CD4-positive, alpha-beta memory T cell (primary cell): ENCODE measurements at regions not wholly inside any gene's neighbourhood (a gene's known extent, or its start where the extent isn't known, plus 50 kb on each side); places are given as distances from the start of the nearest gene placed in this dataset.

Source experiments
- CTCF ChIA-PET: fragments of 350-600 bp; sonication (Branson Sonifier 250); formaldehyde crosslinking; loops from one replicate; lab custom pipeline; 2021; ENCODE audit warnings: inconsistent platforms; ENCODE audit not compliant: partially characterized antibody; lab: Charles Lee
- POLR2A ChIA-PET: fragments of 350-600 bp; sonication (Branson Sonifier 250); formaldehyde crosslinking; loops from one replicate; lab custom pipeline; 2021; ENCODE audit not compliant: partially characterized antibody; lab: Charles Lee
- DNase-seq, 5 donors: peaks; one replicate each; pipeline versions ENCODE4 v3.0.0 to v3.0.0-alpha.2; 2020 to 2022; ENCODE audit warnings: mixed read lengths in 1 of 5
- H3K27ac ChIP-seq: one replicate; pipeline ENCODE4 v1.7.0; 2013; ENCODE audit warnings: low read depth, low read length
- H3K27me3 ChIP-seq: 2 replicates; pipeline ENCODE4 v1.7.0; 2013; ENCODE audit warnings: mild to moderate bottlenecking, low read length, moderate library complexity; ENCODE audit not compliant: insufficient read depth
- H3K36me3 ChIP-seq: 2 replicates; pipeline ENCODE4 v1.7.0; 2013; ENCODE audit warnings: mild to moderate bottlenecking, low read length, moderate library complexity; ENCODE audit not compliant: insufficient read depth
- H3K4me1 ChIP-seq: 2 replicates; pipeline ENCODE4 v1.7.0; 2013; ENCODE audit warnings: mild to moderate bottlenecking, low read length, moderate library complexity; ENCODE audit not compliant: insufficient read depth
- H3K4me3 ChIP-seq, 2 donors: one replicate each; pipeline ENCODE4 v1.7.0; 2013; ENCODE audit warnings: low read length in 2 of 2, mild to moderate bottlenecking in 1 of 2
- H3K9me3 ChIP-seq, 2 donors: one replicate each; pipeline ENCODE4 v1.7.0; 2013; ENCODE audit warnings: low read length in 2 of 2, control low read depth in 1 of 2; ENCODE audit not compliant: control insufficient read depth in 1 of 2
- H3K27ac Mint-ChIP-seq, 7 donors: one replicate each; pipeline ENCODE4 v1.8.0; 2020 to 2021; ENCODE audit warnings: mixed read lengths in 7 of 7, mild to moderate bottlenecking in 6 of 7, inconsistent platforms in 3 of 7, moderate library complexity in 3 of 7
- H3K27me3 Mint-ChIP-seq, 2 donors: one replicate each; pipeline ENCODE4 v1.8.0; 2020 to 2021; ENCODE audit warnings: mixed read lengths in 2 of 2
- H3K36me3 Mint-ChIP-seq, 2 donors: one replicate each; pipeline ENCODE4 v1.8.0; 2020 to 2021; ENCODE audit warnings: mixed read lengths in 2 of 2, inconsistent platforms in 1 of 2, mild to moderate bottlenecking in 1 of 2
- H3K4me1 Mint-ChIP-seq, 4 donors: one replicate each; pipeline ENCODE4 v1.8.0; 2020 to 2021; ENCODE audit warnings: mixed read lengths in 4 of 4, mild to moderate bottlenecking in 1 of 4
- H3K4me3 Mint-ChIP-seq, 8 donors: one replicate each; pipeline ENCODE4 v1.8.0; 2020 to 2021; ENCODE audit warnings: mixed read lengths in 8 of 8, mild to moderate bottlenecking in 7 of 8, moderate library complexity in 6 of 8, inconsistent platforms in 3 of 8
- H3K9me3 Mint-ChIP-seq, 8 donors: one replicate each; pipeline ENCODE4 v1.8.0; 2020 to 2021; ENCODE audit warnings: mixed read lengths in 8 of 8, mild to moderate bottlenecking in 5 of 8, inconsistent platforms in 3 of 8, moderate library complexity in 1 of 8
- intact Hi-C: fragments of 100-400 bp; cut with micrococcal nuclease; formaldehyde crosslinking; loops from one replicate; pipeline ENCODE4 v1.15.1; 2023

- ChIA-PET POLR2A (interaction anchor here (0.6 kb wide), 1 partner anchor 638 kb away, joined by 3 read pairs; no protein-coding TSS in a partner anchor), CTCF (no interaction called here)
- H3K36me3 Mint-ChIP-seq, result no peaks in the 10 kb centered on the region
- no peak overlapping the region for H3K27ac ChIP-seq
- H3K4me3 Mint-ChIP-seq, result no peak overlapping the region
- H3K9me3 ChIP-seq, result no peaks in the 10 kb centered on the region
- intact Hi-C loops, result no loop called here
- H3K27me3 Mint-ChIP-seq, result peaks cover 2 to 5% of the 10 kb centered on the region in 2 donors
- H3K27ac Mint-ChIP-seq, result no peak overlapping the region
- no peaks in the 10 kb centered on the region for H3K4me1 ChIP-seq
- H3K36me3 ChIP-seq, result no peaks in the 10 kb centered on the region
- H3K27me3 ChIP-seq, result no peaks in the 10 kb centered on the region
- no peak for DNase-seq
- H3K4me1 Mint-ChIP-seq, result no peaks in the 10 kb centered on the region
- H3K4me3 ChIP-seq, result no peak overlapping the region
- peaks cover 0 to 6% (median 1%) of the 10 kb centered on the region in 8 donors for H3K9me3 Mint-ChIP-seq
Observed at GRCh38 chr5:116663081-116663480, 88.5 kb upstream of the SEMA6A start.

DNA sequence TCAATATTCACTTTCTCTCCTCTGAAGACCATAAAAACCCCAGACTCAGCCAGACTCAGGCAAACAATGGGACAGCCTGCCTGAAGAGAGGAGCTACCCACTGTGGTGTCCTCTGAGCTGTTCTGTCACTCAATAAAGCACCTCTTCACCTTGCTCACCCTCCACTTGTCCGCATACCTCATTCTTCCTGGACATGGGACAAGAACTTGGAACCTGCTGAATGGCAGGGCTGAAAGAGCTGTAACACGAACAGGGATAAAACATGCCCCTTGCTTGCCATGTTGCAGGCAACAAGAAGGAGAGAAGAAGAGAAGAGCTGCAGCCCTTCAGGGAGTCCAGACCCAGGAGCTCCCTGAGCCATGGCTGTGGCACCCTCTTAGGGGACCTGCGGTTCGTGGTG is 86.8 kb upstream of the SEMA6A start:
- H3K27ac ChIP-seq, result no peak overlapping the region
- DNase-seq, result no peak
- Mint-ChIP-seq H3K9me3 (peaks cover 0 to 6% (median 1%) of the 10 kb centered on the region in 8 donors), H3K27me3 (peaks cover 2 to 4% of the 10 kb centered on the region in 2 donors), H3K4me1 (no peaks in the 10 kb centered on the region), H3K27ac (no peak overlapping the region), H3K4me3 (no peak overlapping the region), H3K36me3 (no peaks in the 10 kb centered on the region)
- H3K36me3 ChIP-seq, result no peaks in the 10 kb centered on the region
- no peaks in the 10 kb centered on the region for H3K27me3 ChIP-seq
- intact Hi-C loops, result no loop called here
- ChIA-PET CTCF (no interaction called here), POLR2A (no interaction called here)
- H3K4me3 ChIP-seq, result no peak overlapping the region
- H3K4me1 ChIP-seq, result no peaks in the 10 kb centered on the region
- no peaks in the 10 kb centered on the region for H3K9me3 ChIP-seq

DNA sequence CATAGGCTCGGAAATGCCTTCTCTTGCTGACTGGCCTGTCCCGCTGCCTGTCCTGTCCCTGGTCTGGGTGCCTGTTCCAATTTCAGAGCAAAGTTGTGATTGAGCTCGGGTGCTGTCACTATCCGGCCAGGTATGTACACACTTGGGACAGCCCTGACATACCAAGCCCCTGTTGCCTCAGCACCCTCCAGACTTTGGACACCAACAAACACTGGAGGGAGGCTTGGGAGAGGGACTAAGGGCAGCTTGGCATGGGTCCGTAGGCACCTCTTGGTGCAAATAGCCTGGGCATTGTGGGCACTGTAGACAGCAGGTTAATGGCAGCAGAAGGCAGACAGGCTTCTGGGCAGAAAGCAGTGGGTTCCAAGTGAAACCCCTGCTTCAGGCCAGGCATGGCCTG is 86.3 kb upstream of the SEMA6A start:
- H3K27me3 ChIP-seq, result no peaks in the 10 kb centered on the region
- no peak for DNase-seq
- Mint-ChIP-seq H3K36me3 (no peaks in the 10 kb centered on the region), H3K9me3 (peaks cover 0 to 6% (median 1%) of the 10 kb centered on the region in 8 donors), H3K4me1 (no peaks in the 10 kb centered on the region), H3K27ac (no peak overlapping the region), H3K4me3 (no peak overlapping the region), H3K27me3 (peaks cover 2 to 4% of the 10 kb centered on the region in 2 donors)
- CTCF ChIA-PET, result no interaction called here
- POLR2A ChIA-PET, result no interaction called here
- no peak overlapping the region for H3K4me3 ChIP-seq
- intact Hi-C loops, result no loop called here
- no peaks in the 10 kb centered on the region for H3K9me3 ChIP-seq
- no peak overlapping the region for H3K27ac ChIP-seq
- no peaks in the 10 kb centered on the region for H3K4me1 ChIP-seq
- no peaks in the 10 kb centered on the region for H3K36me3 ChIP-seq

DNA sequence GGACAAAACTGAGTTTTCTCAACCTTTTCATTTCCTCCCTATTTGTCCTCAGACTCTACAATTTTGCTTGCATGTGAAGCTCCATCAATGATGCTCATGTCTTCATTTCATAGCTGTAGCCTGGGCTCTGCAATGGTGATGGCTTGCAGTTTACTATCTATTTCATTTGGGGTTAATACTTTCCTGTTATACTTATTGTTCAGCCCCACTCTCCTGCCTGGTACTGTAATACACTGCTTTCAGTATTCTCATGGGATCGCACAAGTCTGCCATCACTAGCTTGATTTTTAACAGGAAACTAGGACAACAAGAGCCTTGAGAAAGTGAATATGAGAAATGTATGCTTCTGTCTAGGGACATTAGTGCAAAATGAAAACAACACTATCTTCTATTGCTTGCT is 84.2 kb upstream of the SEMA6A start:
- Histone ChIP-seq H3K27ac (no peak overlapping the region), H3K27me3 (no peaks in the 10 kb centered on the region), H3K36me3 (no peaks in the 10 kb centered on the region), H3K4me1 (no peaks in the 10 kb centered on the region), H3K9me3 (no peaks in the 10 kb centered on the region), H3K4me3 (no peak overlapping the region)
- Mint-ChIP-seq H3K36me3 (no peaks in the 10 kb centered on the region), H3K4me3 (no peak overlapping the region), H3K27ac (no peak overlapping the region), H3K27me3 (peaks cover 1 to 2% of the 10 kb centered on the region in 2 donors), H3K9me3 (peaks cover 0 to 4% (median 1%) of the 10 kb centered on the region in 8 donors), H3K4me1 (no peaks in the 10 kb centered on the region)
- no peak for DNase-seq
- ChIA-PET POLR2A (no interaction called here), CTCF (no interaction called here)
- intact Hi-C loops, result no loop called here

DNA sequence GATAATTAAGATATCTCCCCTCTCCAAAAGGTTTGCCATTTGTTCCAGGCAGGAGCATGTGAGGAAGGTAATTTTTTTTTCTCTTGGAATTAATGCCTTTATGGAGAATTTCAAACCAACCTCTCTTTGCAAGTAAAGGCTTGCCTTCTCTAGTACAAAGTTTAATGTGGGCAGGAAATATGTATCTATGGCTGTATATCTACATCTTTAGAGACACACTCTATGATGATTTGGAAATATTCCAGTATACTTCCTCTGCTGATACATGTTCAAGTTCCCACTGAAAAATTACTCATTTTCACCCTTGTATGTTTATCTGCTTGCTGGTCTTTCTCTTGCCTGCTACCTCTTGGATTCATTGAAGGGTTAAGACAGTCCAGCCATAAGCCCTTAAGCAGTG is 83.5 kb upstream of the SEMA6A start:
- Histone ChIP-seq H3K27ac (no peak overlapping the region), H3K27me3 (no peaks in the 10 kb centered on the region), H3K36me3 (no peaks in the 10 kb centered on the region), H3K4me3 (no peak overlapping the region), H3K4me1 (no peaks in the 10 kb centered on the region), H3K9me3 (no peaks in the 10 kb centered on the region)
- H3K36me3 Mint-ChIP-seq, result no peaks in the 10 kb centered on the region
- CTCF ChIA-PET, result no interaction called here
- no peak overlapping the region for H3K4me3 Mint-ChIP-seq
- peaks cover 1 to 2% of the 10 kb centered on the region in 2 donors for H3K27me3 Mint-ChIP-seq
- H3K4me1 Mint-ChIP-seq, result no peaks in the 10 kb centered on the region
- no peak for DNase-seq
- H3K9me3 Mint-ChIP-seq, result peaks cover 0 to 4% (median 0%) of the 10 kb centered on the region in 8 donors
- POLR2A ChIA-PET, result no interaction called here
- intact Hi-C loops, result no loop called here
- no peak overlapping the region for H3K27ac Mint-ChIP-seq

GRCh38 chr5:116655431-116655830 is 80.8 kb upstream of the SEMA6A start:
- H3K9me3 Mint-ChIP-seq, result peaks cover 0 to 2% (median 0%) of the 10 kb centered on the region in 8 donors
- no peak overlapping the region for H3K27ac Mint-ChIP-seq
- no peak overlapping the region for H3K4me3 Mint-ChIP-seq
- Histone ChIP-seq H3K4me1 (no peaks in the 10 kb centered on the region), H3K4me3 (no peak overlapping the region), H3K36me3 (no peaks in the 10 kb centered on the region), H3K9me3 (no peaks in the 10 kb centered on the region), H3K27me3 (no peaks in the 10 kb centered on the region), H3K27ac (no peak overlapping the region)
- DNase-seq, result no peak
- H3K4me1 Mint-ChIP-seq, result no peaks in the 10 kb centered on the region
- no peaks in the 10 kb centered on the region for H3K36me3 Mint-ChIP-seq
- CTCF ChIA-PET, result no interaction called here
- POLR2A ChIA-PET, result no interaction called here
- intact Hi-C loops, result no loop called here
- H3K27me3 Mint-ChIP-seq, result peaks cover 1 to 2% of the 10 kb centered on the region in 2 donors

DNA sequence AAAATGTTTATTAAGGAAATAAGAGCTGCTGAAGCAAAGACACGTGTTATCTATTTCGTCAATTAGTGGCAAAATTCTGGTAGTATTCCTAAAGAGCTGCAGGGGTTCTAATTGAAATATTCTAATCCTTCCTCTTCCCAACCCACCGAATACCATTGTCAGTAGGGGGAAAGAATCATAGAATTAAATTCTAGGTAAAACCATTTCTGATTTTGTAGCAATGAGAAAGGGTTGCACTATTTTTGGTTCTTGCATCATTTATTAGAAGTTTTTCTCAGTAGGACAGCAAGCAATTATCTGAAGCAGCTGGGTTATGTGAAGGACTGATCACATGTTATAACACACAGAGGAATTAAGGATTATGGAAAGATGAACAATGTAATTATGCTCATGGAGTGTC is 80.3 kb upstream of the SEMA6A start:
- no peak for DNase-seq
- intact Hi-C loops, result no loop called here
- CTCF ChIA-PET, result no interaction called here
- Histone ChIP-seq H3K4me3 (no peak overlapping the region), H3K4me1 (no peaks in the 10 kb centered on the region), H3K9me3 (no peaks in the 10 kb centered on the region), H3K27ac (no peak overlapping the region), H3K36me3 (no peaks in the 10 kb centered on the region), H3K27me3 (no peaks in the 10 kb centered on the region)
- no peak overlapping the region for H3K27ac Mint-ChIP-seq
- no peaks in the 10 kb centered on the region for H3K4me1 Mint-ChIP-seq
- H3K4me3 Mint-ChIP-seq, result no peak overlapping the region
- H3K9me3 Mint-ChIP-seq, result peaks cover 0 to 2% (median 0%) of the 10 kb centered on the region in 8 donors
- H3K27me3 Mint-ChIP-seq, result peaks cover 1 to 2% of the 10 kb centered on the region in 2 donors
- POLR2A ChIA-PET, result no interaction called here
- no peaks in the 10 kb centered on the region for H3K36me3 Mint-ChIP-seq

GRCh38 chr5:116652903-116653302 is 78.3 kb upstream of the SEMA6A start:
- Histone ChIP-seq H3K27me3 (no peaks in the 10 kb centered on the region), H3K4me3 (no peak overlapping the region), H3K36me3 (no peaks in the 10 kb centered on the region), H3K4me1 (no peaks in the 10 kb centered on the region), H3K27ac (no peak overlapping the region), H3K9me3 (no peaks in the 10 kb centered on the region)
- no peak overlapping the region for H3K4me3 Mint-ChIP-seq
- H3K36me3 Mint-ChIP-seq, result no peaks in the 10 kb centered on the region
- intact Hi-C loops, result no loop called here
- peaks cover 0 to 2% of the 10 kb centered on the region in 2 donors for H3K27me3 Mint-ChIP-seq
- H3K9me3 Mint-ChIP-seq, result peaks cover 0 to under 1% (median 0%) of the 10 kb centered on the region in 8 donors
- POLR2A ChIA-PET, result no interaction called here
- no peak overlapping the region for H3K27ac Mint-ChIP-seq
- DNase-seq, result no peak
- CTCF ChIA-PET, result no interaction called here
- no peaks in the 10 kb centered on the region for H3K4me1 Mint-ChIP-seq
